Erythroblast (primary cell): ENCODE measurements at regions not wholly inside any gene's neighbourhood (a gene's known extent, or its start where the extent isn't known, plus 50 kb on each side); places are given as distances from the start of the nearest gene placed in this dataset.

Source experiments
- GATA1 ChIP-seq: IDR thresholded peaks from 2 replicates; pipeline ENCODE4 v1.6.1; 2011; ENCODE audit warnings: low read depth, mild to moderate bottlenecking, control low read depth, low read length, moderate library complexity
- POLR2A ChIP-seq: IDR thresholded peaks from 2 replicates; pipeline ENCODE4 v1.6.1; 2011; ENCODE audit warnings: mild to moderate bottlenecking, low read length

GRCh38 chr12:17829813-17830212 lies 260.2 kb downstream of the RERGL start:
- TF ChIP-seq POLR2A: no peak
- no peak for TF ChIP-seq GATA1
